ENCODE measurements at regions not wholly inside any gene's neighbourhood (a gene's known extent, or its start where the extent isn't known, plus 50 kb on each side); places are given as distances from the start of the nearest gene placed in this dataset.

DNA sequence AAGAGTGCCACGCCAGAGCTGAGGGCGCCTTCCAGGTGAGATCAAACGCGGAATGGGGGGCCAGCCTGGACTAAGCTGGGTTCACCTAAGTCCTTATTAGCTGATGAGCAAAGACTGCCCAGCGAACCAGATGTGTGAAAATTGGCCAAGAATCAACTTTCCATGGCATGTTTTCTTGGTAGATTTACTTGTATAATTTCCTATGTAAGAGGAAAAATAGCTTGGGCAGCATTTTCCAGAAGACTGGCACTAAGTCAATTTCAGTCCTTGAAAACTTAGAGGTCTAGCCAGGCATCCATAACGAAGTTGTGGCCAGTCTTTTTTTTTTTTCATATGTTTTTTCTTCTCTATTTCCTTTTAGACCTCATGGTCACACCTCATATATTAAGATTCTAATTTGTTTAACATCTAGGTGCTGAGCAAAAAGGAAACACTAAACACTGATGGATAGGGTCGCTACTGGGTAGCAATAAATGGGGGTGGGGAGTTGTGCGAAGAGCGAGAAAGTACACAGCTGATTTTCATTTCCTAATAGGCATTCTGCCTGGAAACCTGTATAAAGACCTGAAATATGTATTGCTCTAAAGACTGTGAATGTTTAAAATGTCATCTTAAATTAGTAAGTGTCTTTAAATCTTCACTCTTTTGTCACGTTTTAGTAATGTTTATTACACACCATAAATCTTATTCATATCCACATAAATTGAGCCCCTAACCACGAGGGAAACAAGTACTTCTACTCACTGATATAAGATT lies 188.8 kb downstream of the CD83 start:
- no peak for DNase-seq (ENCODE audit: low read depth, low spot score)
- no peak overlapping the region for H3K4me3 ChIP-seq (ENCODE audit: low read length)

- DNase-seq (ENCODE audit: low read depth, low spot score), result no peak
- no peak overlapping the region for H3K4me3 ChIP-seq (ENCODE audit: low read length)
Measured at GRCh38 chr6:14309516-14309915, 191.9 kb downstream of the CD83 start.

GRCh38 chr6:14309951-14310445 lies 192.4 kb downstream of the CD83 start:
- no peak for DNase-seq (ENCODE audit: low read depth, low spot score)
- H3K4me3 ChIP-seq (ENCODE audit: low read length), result no peak overlapping the region

DNA sequence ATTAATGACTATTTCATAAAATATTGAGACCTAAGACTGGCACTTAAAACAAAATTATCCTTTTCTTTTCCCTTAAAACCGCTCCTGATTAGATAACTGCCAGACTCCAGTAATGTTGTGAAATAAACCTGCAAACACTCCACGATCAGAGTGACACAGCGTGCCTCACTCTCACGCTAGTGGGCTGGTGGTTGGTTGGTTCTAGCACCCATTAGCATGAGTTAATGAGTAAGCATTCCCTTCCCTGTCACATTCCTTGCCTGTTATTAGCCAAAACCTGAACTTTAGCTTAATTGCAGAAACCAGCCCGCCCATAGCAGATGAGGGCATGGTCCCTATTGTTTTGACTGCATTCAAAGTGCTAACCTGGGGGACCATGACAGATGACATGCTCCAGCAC lies 193.4 kb downstream of the CD83 start:
- H3K4me3 ChIP-seq (ENCODE audit: low read length), result no peak overlapping the region
- no peak for DNase-seq (ENCODE audit: low read depth, low spot score)

DNA sequence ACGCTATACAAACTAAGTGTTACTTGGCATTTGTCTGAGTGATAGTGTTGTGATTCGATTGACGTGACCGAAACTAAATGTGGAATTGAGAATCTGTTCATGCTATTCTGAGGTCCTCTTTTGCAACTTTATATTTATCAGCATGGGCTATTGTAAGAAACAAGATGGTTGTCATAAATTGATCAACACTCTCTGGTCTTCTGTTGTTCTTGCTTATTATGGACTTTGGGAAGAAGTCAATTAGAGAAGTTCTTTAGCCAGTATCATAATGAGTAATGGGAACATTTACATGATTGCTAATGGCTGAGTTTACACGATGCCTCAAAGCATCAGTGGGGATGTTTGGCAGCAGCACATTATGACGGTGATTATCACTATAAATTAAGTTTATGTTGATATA lies 195.0 kb downstream of the CD83 start:
- H3K4me3 ChIP-seq (ENCODE audit: low read length), result no peak overlapping the region
- no peak for DNase-seq (ENCODE audit: low read depth, low spot score)

DNA sequence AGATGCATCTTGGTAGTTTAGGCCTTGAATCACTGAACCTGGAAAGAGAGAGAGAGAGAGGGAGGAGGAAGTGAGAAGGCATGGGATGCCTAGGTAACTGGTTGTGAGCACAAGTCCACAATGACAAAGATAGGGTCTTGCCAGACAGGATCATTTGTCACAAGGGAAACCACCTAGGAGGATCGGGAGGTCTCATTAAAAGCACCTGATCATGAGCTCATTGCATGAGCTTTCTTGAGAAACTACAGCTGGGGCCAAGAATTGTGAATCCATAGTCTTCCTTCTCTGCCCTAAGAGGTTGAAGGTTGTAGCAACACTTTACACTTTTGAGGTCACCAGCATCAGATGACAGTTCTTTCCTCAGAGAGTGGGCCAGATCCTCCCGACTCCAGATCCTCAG lies 195.7 kb downstream of the CD83 start:
- H3K4me3 ChIP-seq (ENCODE audit: low read length), result no peak overlapping the region
- DNase-seq (ENCODE audit: low read depth, low spot score), result no peak

GRCh38 chr6:14315353-14315752 lies 197.8 kb downstream of the CD83 start:
- DNase-seq (ENCODE audit: low read depth, low spot score), result no peak

DNA sequence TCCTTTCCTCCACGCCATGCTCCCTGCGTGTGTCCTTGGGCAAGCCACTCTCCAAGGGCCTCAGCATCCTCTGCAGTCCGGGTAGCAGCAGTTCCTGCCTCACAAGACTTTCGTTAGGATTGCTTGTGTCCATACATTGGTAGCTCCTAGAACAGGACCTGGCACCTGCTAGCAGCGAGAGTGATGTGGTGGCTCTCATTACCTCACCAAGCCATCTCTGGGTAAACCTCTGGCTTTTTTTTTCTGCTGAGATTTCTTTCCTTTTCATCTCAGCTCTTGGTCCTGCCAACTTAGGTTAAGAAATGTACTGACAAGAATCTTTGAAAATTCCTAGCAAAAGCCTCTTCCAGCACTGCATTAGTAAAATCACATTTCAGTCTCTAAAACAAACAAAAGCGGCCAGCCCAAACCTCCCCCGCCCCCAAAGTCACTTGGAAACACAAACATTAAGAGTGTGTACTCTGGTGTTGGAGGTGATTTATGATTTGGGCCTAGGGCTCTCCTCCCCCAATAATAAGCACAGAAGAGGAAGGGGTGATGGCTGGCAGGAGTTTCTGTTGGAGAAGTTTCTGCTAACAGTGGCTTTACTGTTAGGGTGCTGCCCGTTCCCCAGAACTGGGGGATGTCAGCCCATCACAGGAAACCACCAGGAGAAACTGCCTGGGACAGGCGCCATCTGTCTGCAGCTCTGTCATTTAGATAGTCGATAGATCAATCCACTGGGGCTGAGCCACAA lies 199.2 kb downstream of the CD83 start:
- no peak overlapping the region for H3K4me3 ChIP-seq (ENCODE audit: low read length)
- peak; percentile 90 for DNase-seq (ENCODE audit: low read depth, low spot score)

More at GRCh38 chr6:14315353-14315752, 197.8 kb downstream of the CD83 start:
- H3K4me3 ChIP-seq (ENCODE audit: low read length), result no peak overlapping the region

DNA sequence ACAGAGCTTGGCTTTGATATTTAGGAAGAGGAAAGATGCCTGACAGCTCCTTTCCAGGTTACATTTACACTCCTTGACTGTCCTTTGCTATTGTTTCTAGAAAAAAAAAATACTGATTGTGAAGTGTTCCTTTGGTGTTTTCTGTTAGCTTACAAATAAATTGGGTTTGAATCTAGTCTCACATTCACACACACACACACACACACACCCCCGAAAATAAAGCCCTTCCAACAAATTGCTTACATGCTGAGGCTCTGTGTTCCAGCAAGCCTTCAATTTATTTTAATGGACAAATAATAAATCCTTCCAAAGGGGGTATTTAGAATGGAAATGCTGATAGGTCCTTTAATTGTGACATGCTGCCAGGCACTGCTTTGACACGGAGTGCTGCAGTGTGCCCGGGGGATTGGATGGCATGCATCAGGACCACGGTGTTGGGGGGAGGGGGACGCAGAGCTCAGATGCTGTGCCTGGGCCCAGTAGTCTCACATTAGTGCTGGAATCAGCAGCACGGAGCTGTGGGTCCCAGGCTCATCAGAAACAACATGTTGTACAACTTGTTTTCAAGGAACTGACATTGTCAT lies 199.9 kb downstream of the CD83 start:
- DNase-seq (ENCODE audit: low read depth, low spot score), result no peak

GRCh38 chr6:14320332-14320731 lies 202.8 kb downstream of the CD83 start:
- no peak overlapping the region for H3K4me3 ChIP-seq (ENCODE audit: low read length)
- DNase-seq (ENCODE audit: low read depth, low spot score), result no peak

More for the DNA sequence above, 199.9 kb downstream of the CD83 start:
- no peak overlapping the region for H3K4me3 ChIP-seq (ENCODE audit: low read length)

DNA sequence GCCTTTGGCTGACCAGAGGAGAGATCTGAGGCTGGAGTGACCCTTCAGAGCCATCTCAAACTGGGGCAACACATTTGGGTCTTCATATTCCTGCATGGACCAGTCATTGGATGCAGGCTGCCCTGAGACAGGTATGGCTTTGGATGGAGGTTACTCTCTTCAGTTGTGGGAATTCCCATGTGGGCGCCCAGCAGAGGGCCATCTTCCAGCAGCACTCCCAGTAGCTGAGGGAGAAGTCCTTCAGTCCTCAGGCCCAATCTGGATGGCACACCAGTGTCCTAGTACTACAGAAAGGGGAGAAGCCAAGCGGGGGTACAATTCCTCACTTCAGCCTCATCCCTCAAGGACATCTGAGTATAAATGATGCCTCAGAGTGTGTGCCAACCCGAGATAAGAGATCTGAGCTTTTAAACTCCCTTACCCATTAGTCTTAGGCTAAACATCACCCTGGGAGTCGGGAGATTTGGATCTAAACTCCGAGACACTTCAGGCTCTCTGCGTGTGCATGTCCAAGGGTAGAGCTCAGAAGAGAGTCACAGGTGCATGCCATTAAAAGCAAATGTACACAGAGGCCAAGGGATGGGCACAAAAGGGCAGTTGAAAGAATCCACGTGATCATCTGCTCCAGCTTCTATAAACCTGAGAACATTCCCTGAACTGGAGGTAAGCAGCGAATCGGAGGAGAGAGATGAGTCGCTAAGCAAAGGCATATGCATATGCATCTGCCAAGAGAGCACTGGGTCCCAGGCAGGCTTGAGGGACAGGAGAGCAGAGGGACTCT lies 204.6 kb downstream of the CD83 start:
- H3K4me3 ChIP-seq (ENCODE audit: low read length), result no peak overlapping the region
- no peak for DNase-seq (ENCODE audit: low read depth, low spot score)

GRCh38 chr6:14322841-14323240 lies 205.3 kb downstream of the CD83 start:
- no peak for DNase-seq (ENCODE audit: low read depth, low spot score)
- no peak overlapping the region for H3K4me3 ChIP-seq (ENCODE audit: low read length)

GRCh38 chr6:14326774-14327173 lies 209.2 kb downstream of the CD83 start:
- no peak for DNase-seq (ENCODE audit: low read depth, low spot score)
- H3K4me3 ChIP-seq (ENCODE audit: low read length), result no peak overlapping the region

- no peak for DNase-seq (ENCODE audit: low read depth, low spot score)
- no peak overlapping the region for H3K4me3 ChIP-seq (ENCODE audit: low read length)
Measured at GRCh38 chr6:14328163-14328562, 210.6 kb downstream of the CD83 start.

DNA sequence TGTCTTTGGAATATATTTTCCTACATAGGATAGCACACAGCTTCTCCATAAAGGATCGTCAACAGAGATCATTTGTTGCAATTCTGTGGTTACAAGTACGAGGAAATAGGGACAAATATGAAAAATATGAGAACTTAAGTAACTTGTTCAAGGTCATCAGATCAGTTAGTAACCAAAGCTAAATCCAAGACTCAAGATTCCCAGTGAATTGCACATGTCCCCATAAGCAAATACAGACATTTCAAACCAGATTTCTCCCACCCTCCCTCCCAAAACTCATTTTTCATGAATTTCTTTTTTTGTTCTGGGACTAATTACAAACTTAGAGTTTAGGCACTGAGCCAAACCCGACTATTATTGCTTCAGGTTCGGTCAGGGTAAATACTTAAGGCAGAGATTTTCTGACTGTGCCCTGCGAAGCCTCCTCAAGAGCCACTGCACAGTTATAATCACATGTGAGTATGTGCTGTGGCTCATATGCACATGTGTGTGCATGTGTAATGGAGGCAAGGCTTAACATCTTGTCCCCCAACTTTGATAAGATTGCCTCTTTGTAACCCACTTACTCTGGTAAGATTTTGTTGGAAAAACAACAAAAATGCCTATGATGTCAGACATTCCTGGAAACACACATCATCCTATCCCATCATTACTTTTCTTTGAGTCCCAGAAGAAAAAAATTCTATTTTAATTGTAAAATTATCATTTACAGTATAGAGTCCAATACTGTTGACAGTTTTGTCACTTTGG lies 216.2 kb downstream of the CD83 start:
- no peak for DNase-seq (ENCODE audit: low read depth, low spot score)
- no peak overlapping the region for H3K4me3 ChIP-seq (ENCODE audit: low read length)

- H3K4me3 ChIP-seq (ENCODE audit: low read length), result no peak overlapping the region
- DNase-seq (ENCODE audit: low read depth, low spot score), result no peak
Measured at GRCh38 chr6:14335071-14335470, 217.5 kb downstream of the CD83 start.

GRCh38 chr6:14337152-14337551 lies 219.6 kb downstream of the CD83 start:
- no peak overlapping the region for H3K4me3 ChIP-seq (ENCODE audit: low read length)
- DNase-seq (ENCODE audit: low read depth, low spot score), result no peak

GRCh38 chr6:14339172-14339571 lies 221.6 kb downstream of the CD83 start:
- no peak for DNase-seq (ENCODE audit: low read depth, low spot score)

More at GRCh38 chr6:14339172-14339571, 221.6 kb downstream of the CD83 start:
- no peak overlapping the region for H3K4me3 ChIP-seq (ENCODE audit: low read length)
